Esophagus (tissue), 2 donors: ENCODE measurements at regions not wholly inside any gene's neighbourhood (a gene's known extent, or its start where the extent isn't known, plus 50 kb on each side); places are given as distances from the start of the nearest gene placed in this dataset.

Experiments used
- H3K27ac ChIP-seq, 2 donors: one replicate each; pipeline ENCODE4 v1.5.1; 2013; ENCODE audit warnings: low read depth in 2 of 2, mild to moderate bottlenecking in 2 of 2, inconsistent platforms in 1 of 2, low read length in 1 of 2, moderate library complexity in 1 of 2
- H3K27me3 ChIP-seq, 2 donors: one replicate each; pipeline ENCODE4 v1.6.1; 2013; ENCODE audit warnings: low read length in 2 of 2, control low read depth in 1 of 2, mild to moderate bottlenecking in 1 of 2; ENCODE audit not compliant: insufficient read depth in 2 of 2, control insufficient read depth in 1 of 2
- H3K36me3 ChIP-seq, 2 donors: one replicate each; pipeline ENCODE4 v1.6.1; 2013; ENCODE audit warnings: low read length in 1 of 2; ENCODE audit not compliant: control insufficient read depth in 2 of 2, insufficient read depth in 2 of 2
- H3K4me1 ChIP-seq, 2 donors: one replicate each; pipeline ENCODE4 v1.6.1; 2013; ENCODE audit warnings: low read length in 1 of 2; ENCODE audit not compliant: control insufficient read depth in 2 of 2, insufficient read depth in 2 of 2
- H3K4me3 ChIP-seq, 2 donors: one replicate each; pipeline ENCODE4 v1.5.1; 2013; ENCODE audit warnings: low read length in 2 of 2, mild to moderate bottlenecking in 2 of 2, low read depth in 1 of 2, moderate library complexity in 1 of 2
- H3K9me3 ChIP-seq, 2 donors: one replicate each; pipeline ENCODE4 v1.6.1; 2013; ENCODE audit warnings: mild to moderate bottlenecking in 2 of 2, low read depth in 1 of 2, low read length in 1 of 2, moderate library complexity in 1 of 2; ENCODE audit not compliant: control insufficient read depth in 2 of 2, insufficient read depth in 1 of 2
- whole genome bisulfite sequencing, 2 donors: extraction: QIAGEN DNeasy Blood & Tissue Kit; methylation state at CpG; one replicate each; pipeline ENCODE4 v1.1.7; 2013; 5-methylcytosine and 5-hydroxymethylcytosine counted together
- donor health status: healthy with polysubstance abuse.
- donor health status: Bipolar disorder and iron deficiency.

DNA sequence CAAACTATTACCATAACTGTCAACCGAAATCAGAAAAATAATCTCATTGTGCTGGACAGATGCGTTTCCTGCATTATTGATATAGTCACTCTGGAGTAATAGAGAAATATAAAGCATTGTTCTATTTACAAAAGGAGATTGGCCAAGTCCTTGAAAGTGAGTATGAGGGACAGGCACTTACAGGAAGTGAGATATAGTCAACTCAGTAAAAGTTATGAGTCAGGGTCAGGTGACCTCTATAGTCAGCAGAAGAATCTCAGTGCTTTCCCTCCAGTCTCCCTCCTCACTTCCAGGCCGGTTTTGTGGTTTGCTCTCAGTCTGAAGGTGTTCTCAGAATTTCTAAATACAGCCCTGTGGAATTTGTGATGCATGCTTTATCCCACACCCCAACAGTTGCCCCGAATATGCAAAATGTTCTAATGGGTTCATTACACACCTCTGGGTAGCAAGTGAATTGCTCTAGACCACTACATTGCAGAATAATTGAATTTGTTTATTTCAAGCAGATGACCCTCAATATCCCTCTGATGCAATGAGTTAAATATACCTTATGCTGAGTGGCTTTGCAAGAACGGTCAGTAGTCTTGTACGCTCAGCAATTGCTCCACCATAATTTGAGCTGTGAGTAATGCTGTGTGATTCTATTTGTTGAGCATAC lies 787.7 kb downstream of the MCTP2 start:
- 63 to 64% methylated on average over 6 of the region's 6 CpGs for WGBS, 2 donors

DNA sequence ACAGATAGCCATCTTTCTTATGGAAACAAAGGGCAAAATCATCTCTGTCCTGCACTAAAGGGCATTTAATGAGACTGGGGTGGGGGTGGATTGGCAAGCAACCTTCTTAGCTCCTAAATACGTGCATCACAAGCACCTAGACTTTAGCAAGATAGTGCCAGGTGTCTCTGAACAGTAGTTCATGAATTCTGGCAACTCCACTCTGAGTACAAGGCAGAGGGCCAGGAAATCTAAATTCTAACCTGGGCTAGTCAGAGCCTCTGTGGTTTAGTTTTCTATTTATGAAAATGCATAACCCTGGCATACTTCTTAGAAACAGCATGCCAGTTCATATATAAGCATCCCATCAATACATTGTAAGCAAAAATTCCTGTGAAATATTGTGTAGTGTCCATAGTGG lies 788.5 kb downstream of the MCTP2 start:
- no peaks in the 10 kb centered on the region for H3K4me1 ChIP-seq
- WGBS, 2 donors, result 57 to 78% methylated on average over 1 of the region's 1 CpG
- H3K27me3 ChIP-seq, result no peaks in the 10 kb centered on the region
- no peak overlapping the region for H3K27ac ChIP-seq
- no peak overlapping the region for H3K4me3 ChIP-seq
- H3K36me3 ChIP-seq, result no peaks in the 10 kb centered on the region
- H3K9me3 ChIP-seq, result no peaks in the 10 kb centered on the region

More for the DNA sequence above, 787.7 kb downstream of the MCTP2 start:
- Histone ChIP-seq H3K27ac (no peak overlapping the region), H3K36me3 (no peaks in the 10 kb centered on the region), H3K4me1 (no peaks in the 10 kb centered on the region), H3K4me3 (no peak overlapping the region), H3K9me3 (no peaks in the 10 kb centered on the region), H3K27me3 (no peaks in the 10 kb centered on the region)

DNA sequence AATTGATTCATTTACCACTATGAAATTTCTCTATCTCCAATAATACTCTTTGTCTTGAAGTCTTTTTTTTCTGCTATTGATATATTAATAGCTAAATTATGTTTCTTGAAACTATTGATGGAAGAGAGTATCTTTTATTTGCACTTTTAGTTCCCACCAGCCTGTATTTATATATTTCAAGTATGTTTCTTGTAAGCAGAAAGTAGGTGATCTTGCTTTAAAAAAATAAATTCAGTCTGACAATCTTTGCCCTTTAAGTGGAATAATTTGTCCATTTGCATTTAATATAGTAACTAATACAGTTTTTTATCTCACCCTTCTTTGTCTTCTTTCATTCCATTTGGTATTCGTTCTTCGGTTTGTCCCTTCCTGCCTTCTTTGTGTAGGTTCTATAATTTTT lies 790.5 kb downstream of the MCTP2 start:
- Histone ChIP-seq H3K36me3 (no peaks in the 10 kb centered on the region), H3K4me3 (no peak overlapping the region), H3K9me3 (no peaks in the 10 kb centered on the region), H3K27ac (no peak overlapping the region), H3K27me3 (no peaks in the 10 kb centered on the region), H3K4me1 (no peaks in the 10 kb centered on the region)
- WGBS, 2 donors, result 95% methylated on average over 2 of the region's 2 CpGs

DNA sequence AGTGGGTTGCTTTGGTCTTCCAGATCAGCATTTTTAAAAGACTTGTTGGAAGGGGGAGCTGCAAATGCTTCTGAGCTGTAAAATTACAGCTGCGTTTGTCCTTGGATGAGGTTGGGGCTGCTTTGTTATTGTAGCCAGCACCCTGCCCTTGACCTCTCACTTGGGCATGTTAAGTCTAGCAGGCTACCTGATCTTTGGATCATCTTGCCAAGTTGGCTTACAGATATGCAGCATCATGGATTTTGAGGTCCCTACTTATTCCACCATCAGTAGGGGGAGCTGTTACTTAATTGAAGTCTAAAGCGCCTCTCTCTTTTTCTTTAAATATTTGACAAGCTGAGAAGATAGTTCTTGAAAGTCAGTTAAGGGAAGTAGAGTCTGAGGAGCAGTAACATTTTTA lies 793.0 kb downstream of the MCTP2 start:
- Histone ChIP-seq H3K36me3 (no peaks in the 10 kb centered on the region), H3K4me3 (no peak overlapping the region)
- 43 to 47% methylated on average over 2 of the region's 2 CpGs for WGBS, 2 donors

DNA sequence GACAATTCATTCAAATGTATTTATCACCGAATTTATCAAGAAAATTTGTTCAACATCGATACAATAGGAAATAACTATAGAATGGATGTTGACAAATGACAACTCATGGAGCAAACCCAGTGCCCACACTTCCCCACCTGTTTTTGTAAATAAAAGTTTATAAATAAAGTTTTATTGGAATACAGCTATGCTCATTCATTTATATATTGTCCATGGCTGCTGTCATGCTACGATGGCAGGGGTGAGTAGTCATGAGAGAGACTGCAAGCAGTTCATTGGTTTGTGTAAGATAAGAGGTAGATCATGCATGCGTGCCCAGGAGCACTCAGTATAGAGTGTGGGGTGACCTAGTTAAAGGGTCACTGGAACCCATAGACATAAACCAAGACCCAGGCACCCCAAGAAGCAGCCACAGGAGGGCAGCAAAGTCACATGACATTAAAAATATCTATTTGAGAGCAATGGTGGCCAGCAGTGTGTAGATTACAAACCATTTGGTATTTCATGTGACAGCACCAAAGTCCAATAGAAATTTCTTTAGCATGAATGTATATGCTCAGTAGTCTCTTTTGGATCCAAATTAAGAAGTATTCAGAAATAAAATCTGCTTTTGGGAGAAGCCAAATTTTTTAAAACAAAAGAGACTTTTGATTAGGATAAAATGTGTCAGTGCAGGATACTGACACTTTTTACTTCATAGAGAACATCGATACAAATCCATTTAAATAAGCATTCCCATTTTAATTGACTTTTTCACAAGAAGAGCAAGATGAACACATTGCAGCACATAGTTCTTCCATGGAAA lies 794.8 kb downstream of the MCTP2 start:
- Histone ChIP-seq H3K4me1 (no peaks in the 10 kb centered on the region), H3K27me3 (no peaks in the 10 kb centered on the region), H3K4me3 (no peak overlapping the region), H3K9me3 (no peaks in the 10 kb centered on the region), H3K27ac (no peak overlapping the region), H3K36me3 (no peaks in the 10 kb centered on the region)
- WGBS, 2 donors, result 83 to 86% methylated on average over 5 of the region's 5 CpGs

More for the DNA sequence above, 793.0 kb downstream of the MCTP2 start:
- Histone ChIP-seq H3K27ac (no peak overlapping the region), H3K27me3 (no peaks in the 10 kb centered on the region), H3K9me3 (no peaks in the 10 kb centered on the region), H3K4me1 (no peaks in the 10 kb centered on the region)

DNA sequence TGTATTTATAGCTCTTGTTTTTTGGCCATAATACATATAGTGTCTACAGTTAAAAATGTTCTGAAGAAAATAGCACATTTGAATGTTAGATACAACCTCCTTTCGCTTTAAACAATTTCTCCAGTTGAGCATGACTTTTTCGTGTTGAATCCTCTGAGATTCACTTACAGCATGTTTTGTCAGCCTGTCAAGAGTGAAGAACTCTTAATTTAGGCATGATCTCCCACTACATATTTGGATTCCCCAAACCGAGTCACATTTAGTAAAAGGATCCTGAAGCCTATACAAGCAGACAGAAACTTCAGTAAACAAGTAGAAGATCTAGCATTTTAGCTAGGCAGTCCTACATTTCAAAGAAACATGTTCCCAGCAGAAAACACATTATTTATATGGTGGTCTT lies 796.6 kb downstream of the MCTP2 start:
- H3K36me3 ChIP-seq, result no peaks in the 10 kb centered on the region
- WGBS, 2 donors, result 70 to 75% methylated on average over 3 of the region's 3 CpGs
- H3K9me3 ChIP-seq, result no peaks in the 10 kb centered on the region
- no peaks in the 10 kb centered on the region for H3K27me3 ChIP-seq
- H3K4me1 ChIP-seq, result no peaks in the 10 kb centered on the region
- H3K4me3 ChIP-seq, result no peak overlapping the region
- H3K27ac ChIP-seq, result no peak overlapping the region

DNA sequence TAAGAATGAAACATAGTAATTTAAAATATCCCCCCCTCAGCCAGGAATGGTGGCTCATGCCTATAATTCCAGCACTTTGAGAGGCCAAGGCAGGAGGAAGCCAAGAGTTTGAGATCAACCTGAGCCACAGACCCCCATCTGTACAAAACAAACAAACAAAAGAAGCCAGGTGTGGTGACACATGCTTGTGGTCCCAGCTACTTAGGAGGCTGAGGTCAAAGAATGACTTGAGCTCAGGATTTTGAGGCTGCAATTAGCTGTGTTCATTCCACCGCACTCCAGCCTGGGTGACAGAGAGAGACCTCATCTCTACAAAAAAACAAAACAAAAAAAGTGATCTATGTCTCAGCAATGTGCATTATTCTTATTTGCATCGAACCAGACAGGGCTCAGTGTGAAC lies 800.8 kb downstream of the MCTP2 start:
- H3K9me3 ChIP-seq, result no peaks in the 10 kb centered on the region
- 75 to 81% methylated on average over 2 of the region's 2 CpGs for WGBS, 2 donors
- H3K27me3 ChIP-seq, result no peaks in the 10 kb centered on the region
- H3K27ac ChIP-seq, result no peak overlapping the region
- no peaks in the 10 kb centered on the region for H3K36me3 ChIP-seq
- no peak overlapping the region for H3K4me3 ChIP-seq
- H3K4me1 ChIP-seq, result no peaks in the 10 kb centered on the region

DNA sequence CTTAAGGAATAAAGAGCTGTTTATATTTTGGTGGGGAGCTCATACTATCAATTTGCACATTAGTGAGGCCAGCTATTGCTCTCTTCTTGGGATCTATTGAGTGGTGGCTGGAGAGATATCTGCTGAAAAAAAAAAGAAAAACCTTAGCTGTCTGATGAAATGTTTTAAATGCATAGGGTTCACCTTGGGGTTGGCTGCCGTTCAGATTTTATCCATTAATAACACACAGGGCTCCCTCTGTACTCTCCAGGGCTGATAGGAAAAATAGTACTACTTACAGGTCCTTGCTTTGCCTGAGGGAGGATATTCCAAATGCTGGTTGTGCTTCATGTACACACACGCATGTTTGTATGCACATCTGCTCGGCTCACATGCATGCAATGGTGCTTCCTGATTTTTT lies 803.7 kb downstream of the MCTP2 start:
- Histone ChIP-seq H3K4me3 (no peak overlapping the region), H3K27me3 (no peaks in the 10 kb centered on the region), H3K27ac (no peak overlapping the region), H3K4me1 (no peaks in the 10 kb centered on the region), H3K9me3 (no peaks in the 10 kb centered on the region), H3K36me3 (no peaks in the 10 kb centered on the region)
- 71 to 74% methylated on average over 3 of the region's 3 CpGs for WGBS, 2 donors

DNA sequence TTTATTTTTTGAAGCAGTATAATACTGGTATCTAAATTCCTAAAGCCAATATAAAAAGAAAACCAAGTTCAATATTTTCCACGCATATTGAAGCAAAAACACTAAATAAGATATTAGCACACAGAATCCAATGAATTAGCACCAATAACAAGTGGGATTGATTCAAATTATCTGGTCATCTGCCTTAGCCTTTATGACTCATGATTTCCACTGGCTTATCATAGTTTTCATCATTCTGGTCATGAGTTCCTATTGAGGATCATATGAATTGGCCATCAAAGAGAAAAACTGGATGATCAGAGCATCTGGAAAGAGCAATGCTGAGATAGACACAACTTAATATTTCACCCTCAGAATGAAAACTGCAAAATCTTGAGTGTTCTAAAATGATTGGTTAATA lies 809.9 kb downstream of the MCTP2 start:
- WGBS, 2 donors, result 88 to 94% methylated on average over 1 of the region's 1 CpG
- no peak overlapping the region for H3K4me3 ChIP-seq
- no peak overlapping the region for H3K27ac ChIP-seq
- H3K27me3 ChIP-seq, result no peaks in the 10 kb centered on the region
- H3K4me1 ChIP-seq, result no peaks in the 10 kb centered on the region
- H3K9me3 ChIP-seq, result no peaks in the 10 kb centered on the region
- H3K36me3 ChIP-seq, result no peaks in the 10 kb centered on the region
